CMK (cell line): ENCODE measurements at regions not wholly inside any gene's neighbourhood (a gene's known extent, or its start where the extent isn't known, plus 50 kb on each side); places are given as distances from the start of the nearest gene placed in this dataset.
"Not testable (repeated sequence)": the region's sequence is repeated elsewhere in the genome, so short reads cannot be mapped to it uniquely, and the experiment has no call there.

Experiments used
- DNase-seq: peaks from one replicate; pipeline ENCODE4 v3.0.0-alpha.2; 2010; ENCODE audit warnings: low read depth

DNA sequence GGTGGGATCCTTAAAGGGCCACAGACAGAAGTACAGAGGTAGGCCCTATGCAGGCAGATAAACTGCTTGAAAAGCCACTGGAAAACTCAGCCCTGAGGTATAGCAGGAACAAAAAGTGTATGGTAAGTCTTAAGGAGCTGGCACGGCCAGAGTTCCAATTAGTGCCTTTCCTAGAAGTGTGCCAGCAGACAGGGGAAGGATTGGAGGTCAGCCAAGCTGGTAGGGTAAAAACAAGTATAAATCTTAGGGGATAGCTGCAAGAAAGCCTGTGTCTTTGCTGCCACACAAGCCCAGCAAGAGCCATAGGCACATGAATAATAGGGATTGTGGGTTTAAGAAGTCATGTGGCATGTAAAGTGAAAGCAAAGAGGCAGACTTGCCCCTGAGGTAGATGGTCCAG is 582.5 kb downstream of the PLOD2 start:
- DNase-seq = no peak

DNA sequence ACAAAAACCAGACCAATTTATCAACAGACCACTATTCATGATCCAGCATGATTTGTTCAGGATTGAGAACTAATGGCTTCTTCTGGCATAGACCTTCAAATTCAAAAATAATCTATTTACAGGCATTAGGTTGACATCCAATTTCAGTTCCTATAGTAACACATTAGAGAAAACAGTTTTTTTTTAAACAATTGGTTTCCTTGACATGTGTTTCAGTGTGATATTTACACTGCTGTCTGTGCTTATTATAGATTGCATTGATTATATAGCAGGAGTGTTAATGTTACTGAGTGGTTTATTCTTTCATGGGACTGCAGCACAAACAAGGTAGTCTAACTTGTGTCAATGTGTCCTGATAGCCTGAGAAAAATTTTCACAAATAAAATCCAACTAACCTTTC is 579.3 kb downstream of the PLOD2 start:
- DNase-seq = no peak

DNA sequence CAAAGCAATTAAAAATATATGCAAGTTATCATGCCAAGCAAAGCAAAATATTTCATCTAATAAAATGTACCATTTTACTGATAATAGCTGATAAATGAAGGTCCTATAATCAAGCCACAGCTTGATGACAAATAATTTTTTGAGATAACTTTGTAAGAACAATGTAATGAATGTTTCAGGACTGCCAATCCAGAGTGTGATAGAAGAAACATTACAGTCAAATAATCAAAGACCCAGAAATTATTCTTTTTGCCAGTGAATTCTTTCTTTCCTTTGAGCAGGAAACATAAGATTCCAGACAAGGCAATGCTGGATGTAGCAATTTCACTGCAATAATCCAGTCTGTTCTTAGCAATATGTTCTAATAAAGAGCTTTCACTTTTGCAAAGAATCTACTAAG is 556.1 kb downstream of the PLOD2 start:
- DNase-seq = no peak

- no peak for DNase-seq
Measured at GRCh38 chr3:145620002-145620401, 541.0 kb downstream of the PLOD2 start.

DNA sequence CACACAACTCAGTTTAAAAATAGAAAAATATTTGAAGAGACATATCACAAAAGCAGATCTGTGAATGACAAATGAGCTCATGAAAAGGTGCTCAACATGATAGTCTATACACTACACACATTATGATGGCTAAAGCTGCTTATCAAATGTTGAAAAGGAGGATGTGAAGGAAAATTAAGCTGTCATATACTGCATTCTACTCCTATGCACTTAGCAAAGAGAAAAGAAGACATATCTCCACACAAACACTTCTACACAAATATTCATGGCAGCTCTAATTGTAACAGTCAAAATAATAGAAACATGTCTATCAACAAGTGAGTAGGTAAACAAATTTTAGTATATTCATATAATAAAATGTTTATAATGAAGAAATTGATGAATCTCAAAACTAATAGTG is 540.5 kb downstream of the PLOD2 start:
- no peak for DNase-seq

GRCh38 chr3:145623349-145623748 is 537.6 kb downstream of the PLOD2 start:
- no peak for DNase-seq

DNA sequence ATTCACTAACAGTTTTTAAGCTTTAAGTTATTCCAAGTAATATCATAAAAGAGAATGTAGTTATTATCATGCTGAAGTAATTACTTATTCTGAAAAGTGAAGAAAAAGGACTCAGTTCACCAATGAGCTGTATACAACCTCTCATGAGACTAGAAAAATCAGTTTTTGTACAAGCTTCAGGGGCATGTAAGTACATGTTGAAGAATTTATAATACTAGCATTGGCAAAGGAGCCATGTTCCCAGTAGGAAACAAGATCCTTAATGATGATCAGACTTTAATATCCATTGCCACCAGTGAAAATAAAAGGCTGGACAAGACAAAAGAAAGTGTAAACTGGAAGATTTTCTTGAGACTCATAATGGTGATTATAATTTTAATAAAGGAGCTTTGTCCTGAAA is 532.8 kb downstream of the PLOD2 start:
- DNase-seq = no peak

DNA sequence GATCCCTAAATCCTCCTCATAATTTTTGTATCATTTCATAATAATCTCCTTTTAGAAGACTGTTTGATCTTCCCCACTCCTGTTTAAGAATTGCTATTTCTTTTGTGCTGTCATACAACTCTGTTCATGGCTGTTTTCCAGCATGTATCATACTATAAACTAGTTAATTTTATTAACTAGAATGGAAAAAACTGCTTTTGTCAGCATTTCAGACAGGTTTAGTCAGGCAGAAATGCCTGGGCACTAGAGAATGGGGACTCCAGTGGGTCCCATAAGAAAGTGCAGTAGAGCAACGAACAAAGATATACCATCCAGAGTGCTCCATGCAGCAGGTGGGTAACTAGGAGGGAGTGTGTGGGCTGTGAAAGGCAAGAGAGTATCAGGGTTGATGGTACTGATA is 523.9 kb downstream of the PLOD2 start:
- no peak for DNase-seq

GRCh38 chr3:145639003-145639606 is 521.9 kb downstream of the PLOD2 start:
- DNase-seq = no peak

DNA sequence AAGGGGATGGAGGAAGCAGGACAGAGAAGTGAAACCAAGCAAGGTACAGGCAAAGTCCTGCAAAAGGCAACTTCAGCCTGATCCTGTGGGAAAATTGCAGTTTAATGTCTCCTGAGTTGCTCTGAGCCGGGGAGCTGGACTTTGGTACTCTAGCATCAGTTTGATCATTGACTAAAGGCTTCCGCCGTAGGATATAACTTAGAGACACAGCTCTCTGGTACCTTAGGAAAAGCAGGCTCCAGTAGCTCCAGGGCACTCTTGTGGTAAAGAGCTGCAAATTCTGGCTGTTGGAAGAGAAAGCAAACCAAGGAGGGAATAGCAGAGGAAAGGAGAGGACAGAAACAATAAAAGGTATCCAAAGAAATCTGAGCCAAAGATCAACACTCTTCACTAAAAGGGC is 521.1 kb downstream of the PLOD2 start:
- no peak for DNase-seq

- DNase-seq = no peak
Measured at GRCh38 chr3:145648396-145648795, 512.6 kb downstream of the PLOD2 start.

- no peak for DNase-seq
Measured at GRCh38 chr3:145649368-145649887, 511.6 kb downstream of the PLOD2 start.

GRCh38 chr3:145650170-145650569 is 510.8 kb downstream of the PLOD2 start:
- no peak for DNase-seq

GRCh38 chr3:145671121-145671520 is 489.9 kb downstream of the PLOD2 start:
- no peak for DNase-seq

- no peak for DNase-seq
Measured at GRCh38 chr3:145673838-145674237, 487.1 kb downstream of the PLOD2 start.

DNA sequence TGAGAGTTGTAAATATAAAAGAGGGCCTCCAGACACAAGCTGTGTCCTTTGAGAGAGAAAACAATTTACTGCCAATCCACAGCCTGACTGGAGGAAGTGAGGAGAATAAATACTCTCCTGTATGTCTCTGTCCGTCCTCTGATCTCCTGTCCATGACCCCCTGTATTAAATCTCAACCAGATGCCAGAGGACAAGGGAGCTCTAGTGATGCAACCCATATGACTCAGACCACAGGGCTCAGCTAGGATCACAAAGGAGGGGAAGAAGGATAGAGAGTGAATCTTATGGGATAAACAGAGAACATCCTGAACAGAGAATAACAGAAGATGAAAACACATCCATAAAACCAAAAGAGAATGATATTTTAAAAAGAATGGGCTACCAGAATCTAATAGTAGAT is 482.6 kb downstream of the PLOD2 start:
- no peak for DNase-seq

GRCh38 chr3:145681181-145681580 is 479.8 kb downstream of the PLOD2 start:
- DNase-seq = no peak

GRCh38 chr3:145687978-145688377 is 473.0 kb downstream of the PLOD2 start:
- not testable (repeated sequence) for DNase-seq

- peak; percentile 72 for DNase-seq
Measured at GRCh38 chr3:145692751-145693150, 468.2 kb downstream of the PLOD2 start.

- DNase-seq = no peak
Measured at GRCh38 chr3:145696011-145696410, 465.0 kb downstream of the PLOD2 start.

DNA sequence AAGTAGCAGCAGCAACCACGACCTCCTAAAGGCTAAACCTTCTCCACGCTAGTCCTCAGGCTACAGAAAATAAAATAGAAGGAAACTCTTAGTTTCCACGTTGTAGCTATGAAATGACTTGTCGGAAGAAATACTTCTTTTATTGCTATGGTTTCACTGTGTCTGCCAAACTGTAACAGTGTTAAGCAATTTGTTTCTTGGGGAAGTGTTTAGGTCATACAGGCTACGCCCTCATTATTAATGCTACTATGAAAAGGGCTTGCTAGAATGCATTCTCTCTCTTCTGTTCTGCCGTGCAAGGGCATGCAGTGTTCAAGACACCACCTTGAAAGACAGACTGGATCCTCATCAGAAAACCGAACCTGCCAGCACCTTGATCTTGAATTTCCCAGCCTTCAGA is 462.7 kb downstream of the PLOD2 start:
- no peak for DNase-seq

GRCh38 chr3:145698749-145699148 is 462.2 kb downstream of the PLOD2 start:
- no peak for DNase-seq

GRCh38 chr3:145704020-145704419 is 457.0 kb downstream of the PLOD2 start:
- DNase-seq = no peak

DNA sequence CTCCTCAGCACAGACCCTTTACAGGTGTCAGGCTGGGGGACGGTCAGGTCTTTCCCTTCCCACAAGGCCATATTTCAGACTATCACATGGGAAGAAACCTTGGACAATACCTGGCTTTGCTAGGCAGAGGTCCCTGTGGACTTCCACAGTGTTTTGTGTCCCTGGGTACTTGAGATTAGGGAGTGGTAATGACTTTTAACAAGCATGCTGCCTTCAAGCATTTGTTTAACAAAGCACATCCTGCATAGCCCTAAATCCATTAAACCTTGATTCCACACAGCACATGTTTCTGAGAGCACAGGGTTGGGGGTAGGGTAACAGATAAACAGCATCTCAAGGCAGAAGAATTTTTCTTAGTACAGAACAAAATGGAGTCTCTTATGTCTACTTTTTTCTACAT is 451.2 kb downstream of the PLOD2 start:
- DNase-seq = not testable (repeated sequence)

- DNase-seq = no peak
Measured at GRCh38 chr3:145716519-145716918, 444.5 kb downstream of the PLOD2 start.
